Ovary (tissue), 3 donors: ENCODE measurements at regions not wholly inside any gene's neighbourhood (a gene's known extent, or its start where the extent isn't known, plus 50 kb on each side); places are given as distances from the start of the nearest gene placed in this dataset.

Experiments
- EP300 ChIP-seq: sonication (generic); formaldehyde crosslinking; IDR thresholded peaks from one replicate; pipeline ENCODE4 v1.6.1; 2017; ENCODE audit warnings: antibody characterized with exemption
- POLR2A ChIP-seq: fragments of 450-650 bp; IDR thresholded peaks from one replicate; pipeline ENCODE4 v1.6.1; 2017; ENCODE audit warnings: antibody characterized with exemption, mild to moderate bottlenecking, moderate library complexity
- TF ChIP-seq, protein P1 (sequence below), 3 donors: fragments of 450-650 bp in 2 of 3; fragments of 200-600 bp in 1 of 3; IDR thresholded peaks; one replicate each; pipeline versions ENCODE4 v1.5.1 to v1.8.0; 2016 to 2022; ENCODE audit warnings: antibody characterized with exemption in 3 of 3, mild to moderate bottlenecking in 1 of 3
- donor health status: DM: no; HTN: no; CAD: no.

DNA sequence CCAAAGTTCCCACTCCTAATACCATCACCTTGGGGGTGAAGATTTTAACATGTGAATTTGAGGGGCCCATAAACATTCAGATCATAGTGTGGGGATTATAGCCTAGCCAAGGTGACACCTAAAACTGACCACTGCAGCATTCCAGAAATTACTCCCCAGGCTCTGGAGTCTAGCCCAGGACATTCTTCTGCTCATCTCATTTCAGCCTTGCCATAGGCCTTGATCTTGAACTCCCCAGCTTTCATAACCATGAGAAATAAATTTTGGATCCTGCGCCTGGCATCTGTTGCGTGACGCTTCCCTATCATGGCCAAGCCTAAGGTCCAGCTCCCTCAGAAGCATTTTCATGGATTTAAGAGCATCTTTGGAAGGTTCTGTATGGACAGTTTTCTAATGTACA, 502.9 kb upstream of the THBS1 start:
- TF ChIP-seq POLR2A (no peak), EP300 (no peak)
- TF ChIP-seq, protein P1, sequence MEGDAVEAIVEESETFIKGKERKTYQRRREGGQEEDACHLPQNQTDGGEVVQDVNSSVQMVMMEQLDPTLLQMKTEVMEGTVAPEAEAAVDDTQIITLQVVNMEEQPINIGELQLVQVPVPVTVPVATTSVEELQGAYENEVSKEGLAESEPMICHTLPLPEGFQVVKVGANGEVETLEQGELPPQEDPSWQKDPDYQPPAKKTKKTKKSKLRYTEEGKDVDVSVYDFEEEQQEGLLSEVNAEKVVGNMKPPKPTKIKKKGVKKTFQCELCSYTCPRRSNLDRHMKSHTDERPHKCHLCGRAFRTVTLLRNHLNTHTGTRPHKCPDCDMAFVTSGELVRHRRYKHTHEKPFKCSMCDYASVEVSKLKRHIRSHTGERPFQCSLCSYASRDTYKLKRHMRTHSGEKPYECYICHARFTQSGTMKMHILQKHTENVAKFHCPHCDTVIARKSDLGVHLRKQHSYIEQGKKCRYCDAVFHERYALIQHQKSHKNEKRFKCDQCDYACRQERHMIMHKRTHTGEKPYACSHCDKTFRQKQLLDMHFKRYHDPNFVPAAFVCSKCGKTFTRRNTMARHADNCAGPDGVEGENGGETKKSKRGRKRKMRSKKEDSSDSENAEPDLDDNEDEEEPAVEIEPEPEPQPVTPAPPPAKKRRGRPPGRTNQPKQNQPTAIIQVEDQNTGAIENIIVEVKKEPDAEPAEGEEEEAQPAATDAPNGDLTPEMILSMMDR (IDR thresholded peaks at IDR 0.05): no peak
